ENCODE measurements at regions not wholly inside any gene's neighbourhood (a gene's known extent, or its start where the extent isn't known, plus 50 kb on each side); places are given as distances from the start of the nearest gene placed in this dataset.
A peak's percentile ranks its signal among the peaks of the same experiment; 100 is the strongest.

- intact Hi-C loops (cut with DNase I; ENCODE audit: low total_unique reads) = no loop called here
- Histone ChIP-seq H3K27me3 (peaks cover 0 to 5% of the 10 kb centered on the region in 2 donors), H3K36me3 (no peaks in the 10 kb centered on the region), H3K4me3 (no peak overlapping the region), H3K9me3 (no peaks in the 10 kb centered on the region), H3K27ac (no peak overlapping the region), H3K4me1 (no peaks in the 10 kb centered on the region)
- DNase-seq = peak in 1 of 2 donors; percentile 11
- TF ChIP-seq CTCF (IDR thresholded peaks at IDR 0.05) = no peak
These were observed 148.7 kb upstream of the GPR26 start for GRCh38 chr10:123517426-123517825.

GRCh38 chr10:123517901-123518300, 148.3 kb upstream of the GPR26 start:
- Histone ChIP-seq H3K27me3 (peaks cover 0 to 5% of the 10 kb centered on the region in 2 donors), H3K9me3 (no peaks in the 10 kb centered on the region), H3K4me3 (no peak overlapping the region), H3K36me3 (no peaks in the 10 kb centered on the region), H3K4me1 (no peaks in the 10 kb centered on the region), H3K27ac (no peak overlapping the region)
- TF ChIP-seq CTCF (IDR thresholded peaks at IDR 0.05) = no peak
- DNase-seq = peak in 1 of 2 donors; percentile 23
- intact Hi-C loops (cut with DNase I; ENCODE audit: low total_unique reads) = no loop called here

GRCh38 chr10:123518765-123519164, 147.4 kb upstream of the GPR26 start:
- Histone ChIP-seq H3K36me3 (no peaks in the 10 kb centered on the region), H3K27me3 (peaks cover 0 to 5% of the 10 kb centered on the region in 2 donors), H3K9me3 (no peaks in the 10 kb centered on the region), H3K4me1 (no peaks in the 10 kb centered on the region), H3K4me3 (no peak overlapping the region), H3K27ac (no peak overlapping the region)
- intact Hi-C loops (cut with DNase I; ENCODE audit: low total_unique reads) = no loop called here
- no peak for TF ChIP-seq CTCF (IDR thresholded peaks at IDR 0.05)
- no peak for DNase-seq

- no peak for TF ChIP-seq CTCF (IDR thresholded peaks at IDR 0.05)
- H3K9me3 ChIP-seq = no peaks in the 10 kb centered on the region
- no peaks in the 10 kb centered on the region for H3K4me1 ChIP-seq
- peaks cover 0 to 2% of the 10 kb centered on the region in 2 donors for H3K27me3 ChIP-seq
- H3K27ac ChIP-seq = no peak overlapping the region
- no peak for DNase-seq
- intact Hi-C loops (cut with DNase I; ENCODE audit: low total_unique reads) = no loop called here
- H3K4me3 ChIP-seq = no peak overlapping the region
- no peaks in the 10 kb centered on the region for H3K36me3 ChIP-seq
These were observed 146.3 kb upstream of the GPR26 start for GRCh38 chr10:123519861-123520260.

- Histone ChIP-seq H3K9me3 (no peaks in the 10 kb centered on the region), H3K27ac (no peak overlapping the region), H3K4me3 (no peak overlapping the region), H3K27me3 (no peaks in the 10 kb centered on the region), H3K36me3 (no peaks in the 10 kb centered on the region), H3K4me1 (no peaks in the 10 kb centered on the region)
- intact Hi-C loops (cut with DNase I; ENCODE audit: low total_unique reads) = no loop called here
- no peak for TF ChIP-seq CTCF (IDR thresholded peaks at IDR 0.05)
- DNase-seq = no peak
These were observed 145.1 kb upstream of the GPR26 start for GRCh38 chr10:123521076-123521475.

GRCh38 chr10:123521556-123521955, 144.6 kb upstream of the GPR26 start:
- Histone ChIP-seq H3K36me3 (no peaks in the 10 kb centered on the region), H3K27me3 (no peaks in the 10 kb centered on the region), H3K4me3 (no peak overlapping the region), H3K9me3 (no peaks in the 10 kb centered on the region), H3K4me1 (no peaks in the 10 kb centered on the region), H3K27ac (no peak overlapping the region)
- intact Hi-C loops (cut with DNase I; ENCODE audit: low total_unique reads) = no loop called here
- TF ChIP-seq CTCF (IDR thresholded peaks at IDR 0.05) = no peak
- no peak for DNase-seq

Data from tibial artery (tissue), 4 donors.